HG02610 (cell line): ENCODE measurements at regions not wholly inside any gene's neighbourhood (a gene's known extent, or its start where the extent isn't known, plus 50 kb on each side); places are given as distances from the start of the nearest gene placed in this dataset.
A peak's percentile ranks its signal among the peaks of the same experiment; 100 is the strongest.

ENCODE experiments used
- ATAC-seq: cut with Tn5 transposase; IDR thresholded peaks from one replicate; pipeline ENCODE4 v1.9.1; 2021; ENCODE audit warnings: mild to moderate bottlenecking, moderate library complexity; ENCODE audit not compliant: unreplicated experiment

DNA sequence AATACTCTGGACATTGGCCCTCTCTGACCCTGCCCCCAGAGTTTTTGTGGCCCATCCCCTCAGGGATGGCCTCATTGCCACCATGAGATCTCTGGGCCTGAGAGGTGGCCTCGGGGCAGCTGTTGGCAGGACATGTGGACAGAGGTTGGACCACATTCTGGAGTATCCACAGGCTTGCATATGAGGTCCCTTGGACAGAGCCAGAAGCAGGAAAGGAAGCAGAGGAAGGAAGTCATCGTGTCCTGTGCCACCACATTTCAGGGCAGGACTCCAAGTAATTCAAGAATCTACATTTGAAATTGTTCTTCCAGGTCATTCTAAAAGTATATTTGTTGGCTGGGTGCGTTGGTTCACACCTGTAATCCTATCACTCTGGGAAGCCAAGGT is 95.9 kb upstream of the PPP2R5A start:
- no peak for ATAC-seq

GRCh38 chr1:212190169-212190568 is 95.0 kb upstream of the PPP2R5A start:
- no peak for ATAC-seq

DNA sequence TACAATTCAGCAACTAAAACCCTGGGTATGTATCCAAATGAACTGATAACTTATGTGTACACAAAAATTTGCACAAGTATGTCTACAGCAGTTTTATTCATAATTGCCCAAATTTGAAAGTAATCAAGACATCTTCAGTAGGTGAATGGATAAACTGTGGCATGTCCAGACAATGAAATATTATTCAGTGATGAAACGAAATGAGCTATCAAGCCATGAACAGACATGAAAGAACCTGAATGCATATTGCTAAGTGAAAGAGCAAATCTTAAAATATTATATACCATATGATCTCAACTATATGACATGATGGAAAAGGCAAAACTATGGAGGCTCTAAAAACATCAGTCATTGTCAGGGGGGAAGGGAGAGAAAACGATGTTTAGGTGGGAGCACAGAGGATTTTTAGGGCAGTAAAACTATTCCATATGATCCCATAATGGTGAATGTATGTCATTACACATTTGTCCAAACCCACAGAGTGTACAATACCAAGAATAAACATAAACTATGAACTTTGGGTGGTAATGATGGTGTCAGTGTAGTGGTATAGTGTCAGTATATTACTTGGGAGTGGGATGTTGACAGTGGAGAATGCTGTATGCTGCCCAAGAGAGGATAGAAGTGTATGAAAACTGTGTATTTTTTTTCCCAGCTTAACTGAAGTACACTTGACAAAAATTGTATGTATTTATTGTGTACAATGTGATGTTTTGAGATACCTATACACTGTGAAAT is 92.8 kb upstream of the PPP2R5A start:
- ATAC-seq: no peak

- ATAC-seq: no peak
Measured at GRCh38 chr1:212196355-212196754, 88.9 kb upstream of the PPP2R5A start.

- no peak for ATAC-seq
Measured at GRCh38 chr1:212201461-212201860, 83.7 kb upstream of the PPP2R5A start.

DNA sequence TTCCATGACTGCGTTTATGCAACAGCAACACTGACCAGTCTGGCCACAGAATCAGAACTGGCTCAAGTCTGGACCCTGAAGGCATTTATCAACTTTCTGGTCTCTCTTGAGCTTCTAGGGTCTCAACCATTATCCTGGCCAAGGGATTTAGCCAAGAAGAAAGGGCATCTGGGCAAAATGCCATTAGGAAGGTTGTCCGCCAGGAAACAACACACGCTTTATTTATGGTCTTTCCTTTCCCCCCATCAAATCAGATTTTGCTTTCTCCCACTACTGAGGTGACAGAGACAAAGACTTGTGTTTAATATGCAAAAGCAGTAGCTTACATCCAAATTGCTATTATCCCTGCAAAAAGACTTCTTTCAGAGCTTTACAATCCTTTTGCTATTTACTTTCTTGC is 81.6 kb upstream of the PPP2R5A start:
- ATAC-seq: no peak

DNA sequence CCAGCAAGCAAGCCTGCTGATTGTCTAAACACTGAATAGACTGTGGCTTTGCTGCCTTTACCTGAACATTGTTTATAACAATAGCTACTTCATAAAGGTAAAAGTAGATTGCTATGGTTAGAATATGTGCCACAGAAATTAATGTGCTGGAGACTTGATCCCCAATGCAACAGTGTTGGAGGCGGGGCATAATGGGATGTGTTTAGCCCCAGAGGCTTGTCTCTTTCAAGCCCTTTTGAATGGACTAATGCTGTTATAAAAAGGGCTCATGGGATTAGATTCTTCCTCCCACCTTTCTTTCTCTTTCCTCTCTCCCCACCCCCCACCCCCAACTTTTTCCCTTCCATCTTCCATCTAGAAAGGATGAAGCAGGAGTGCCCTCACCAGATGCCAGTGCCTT is 80.2 kb upstream of the PPP2R5A start:
- ATAC-seq: no peak

DNA sequence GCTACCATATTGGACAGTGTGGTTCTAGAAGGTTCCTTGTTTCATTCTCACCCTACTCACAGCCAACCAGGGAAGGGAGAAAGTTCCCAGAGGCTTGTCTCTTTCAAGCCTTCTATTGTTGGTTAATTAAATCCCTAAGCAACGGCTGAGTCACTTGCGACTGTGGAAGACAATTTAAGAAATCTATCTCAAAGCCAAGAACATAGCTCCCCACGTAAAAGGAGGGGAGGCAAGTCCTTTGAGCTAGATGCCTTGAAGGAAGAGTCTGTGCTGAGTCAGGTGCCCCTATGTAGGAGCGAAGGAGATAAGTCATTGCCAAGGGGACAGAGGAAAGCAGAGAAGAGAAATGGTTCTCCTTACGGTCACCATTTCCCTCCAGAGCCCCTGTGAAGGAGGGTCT is 79.4 kb upstream of the PPP2R5A start:
- no peak for ATAC-seq

GRCh38 chr1:212207118-212207517 is 78.1 kb upstream of the PPP2R5A start:
- no peak for ATAC-seq

DNA sequence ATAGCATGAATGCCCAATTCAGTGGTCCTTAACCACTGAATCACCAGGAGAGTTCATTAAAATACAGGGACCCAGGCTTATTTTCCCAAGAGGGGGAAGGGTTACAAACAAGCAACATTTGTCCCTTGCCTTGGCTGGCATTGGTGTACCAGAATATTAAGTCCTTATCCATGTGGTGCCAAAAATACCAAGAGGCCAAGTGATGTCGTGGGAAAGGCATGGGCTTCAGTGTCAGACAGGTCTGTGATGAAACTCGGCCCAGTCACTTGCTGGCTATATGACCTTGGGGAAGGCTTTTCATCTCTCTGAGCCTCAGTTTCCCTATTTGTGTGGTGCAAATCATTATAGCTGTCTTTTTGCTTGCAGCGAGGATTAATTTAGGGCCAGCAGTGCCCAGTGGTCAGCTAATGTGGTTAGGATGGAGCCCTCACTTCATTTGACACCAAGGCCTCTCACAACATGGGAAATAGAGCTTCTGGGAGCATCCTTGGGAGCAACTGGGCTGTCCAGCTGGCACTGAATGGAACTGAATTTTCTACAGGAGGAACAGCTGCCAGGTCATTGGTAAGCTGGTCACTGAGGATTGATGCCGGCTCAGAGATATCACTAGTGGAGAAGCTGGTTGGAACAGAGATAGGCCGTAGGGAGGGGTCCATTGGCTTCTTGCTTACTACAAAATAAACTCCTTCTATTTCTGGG is 77.2 kb upstream of the PPP2R5A start:
- ATAC-seq: no peak

DNA sequence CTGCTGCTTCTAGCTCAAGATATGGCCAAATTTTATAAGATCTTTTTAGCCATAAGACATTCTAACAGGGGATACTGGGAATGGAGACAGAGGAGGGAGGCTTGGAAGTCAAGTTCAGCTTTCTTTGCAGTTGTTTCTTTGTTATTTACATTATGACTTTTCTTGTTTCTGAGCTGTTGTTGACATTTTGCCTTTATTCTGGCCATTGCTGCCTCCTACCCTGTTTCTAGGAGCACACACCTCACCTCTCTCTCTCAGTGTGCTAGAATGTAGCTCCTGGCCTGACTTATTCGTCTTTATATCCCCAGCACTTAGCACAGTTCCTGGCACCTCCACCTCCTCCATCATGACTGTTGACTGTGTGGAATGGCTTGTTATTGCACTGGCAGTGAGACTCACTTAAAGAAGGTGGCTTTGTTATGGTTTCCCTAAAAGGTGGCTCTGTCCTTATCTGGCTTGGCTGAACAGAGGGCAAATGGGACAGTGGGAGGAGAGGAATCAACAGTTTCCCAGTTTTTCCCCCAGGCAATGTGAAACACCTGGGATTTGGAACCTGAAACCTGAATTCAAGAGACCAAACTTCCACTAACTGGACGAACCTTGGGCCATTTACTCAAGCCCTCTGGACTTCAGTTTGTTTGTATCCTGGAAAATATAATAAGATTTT is 76.1 kb upstream of the PPP2R5A start:
- ATAC-seq: no peak

DNA sequence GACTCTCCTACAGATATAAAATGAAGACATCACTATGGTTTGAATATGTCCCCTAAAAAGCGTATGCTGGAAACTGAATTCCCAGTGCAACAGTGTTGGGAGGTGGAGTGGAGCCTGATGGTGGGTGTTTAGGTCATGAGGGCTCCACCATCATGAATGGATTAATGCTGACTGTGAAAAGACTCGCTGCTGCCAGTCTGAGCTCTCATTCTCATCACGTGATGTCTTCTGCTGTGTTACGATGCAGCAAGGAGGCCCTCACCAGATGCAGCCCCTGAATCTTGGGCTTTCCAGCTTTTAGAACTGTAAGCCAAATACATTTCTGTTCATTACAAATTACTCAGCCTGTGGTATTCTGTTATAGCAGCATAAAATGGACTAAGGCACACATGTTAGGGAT is 73.8 kb upstream of the PPP2R5A start:
- ATAC-seq: no peak

- no peak for ATAC-seq
Measured at GRCh38 chr1:212212343-212212742, 72.9 kb upstream of the PPP2R5A start.

DNA sequence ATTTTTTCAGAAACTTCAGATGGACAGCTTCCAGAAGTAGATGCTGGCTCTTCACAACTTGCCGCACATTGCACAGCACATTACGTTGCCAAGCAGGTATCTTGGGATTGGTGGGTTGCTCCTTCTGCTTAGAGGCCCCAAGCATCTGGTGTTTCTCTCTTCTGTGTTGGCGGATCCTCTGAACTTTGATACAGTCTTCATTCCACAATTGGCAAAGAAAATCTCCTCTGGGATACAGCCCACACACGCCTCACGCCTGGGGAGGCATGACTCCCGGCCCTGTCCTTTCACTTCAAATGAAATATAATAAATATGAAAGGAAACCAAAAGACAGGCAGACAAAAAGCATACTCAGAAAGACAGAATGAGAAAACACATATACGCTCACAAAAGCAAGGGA is 72.3 kb upstream of the PPP2R5A start:
- no peak for ATAC-seq

DNA sequence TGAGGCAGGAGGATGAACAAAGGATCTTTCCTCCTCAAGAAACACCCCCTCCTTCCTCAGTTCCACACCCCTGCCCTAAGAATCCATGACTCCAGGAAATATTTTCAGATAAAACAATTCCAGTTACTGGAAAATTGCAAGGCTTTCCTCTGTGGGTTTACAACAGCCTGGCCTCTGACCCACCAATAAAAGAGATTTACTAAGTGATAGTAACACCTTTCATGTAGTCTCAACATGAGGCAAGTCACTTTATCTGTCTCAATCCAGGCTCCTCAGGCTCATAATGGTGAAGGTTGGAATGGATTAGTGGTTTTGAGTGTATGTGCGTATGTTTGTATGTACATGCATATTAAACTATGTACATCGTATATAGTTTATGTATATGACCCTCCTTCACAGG is 71.4 kb upstream of the PPP2R5A start:
- no peak for ATAC-seq

DNA sequence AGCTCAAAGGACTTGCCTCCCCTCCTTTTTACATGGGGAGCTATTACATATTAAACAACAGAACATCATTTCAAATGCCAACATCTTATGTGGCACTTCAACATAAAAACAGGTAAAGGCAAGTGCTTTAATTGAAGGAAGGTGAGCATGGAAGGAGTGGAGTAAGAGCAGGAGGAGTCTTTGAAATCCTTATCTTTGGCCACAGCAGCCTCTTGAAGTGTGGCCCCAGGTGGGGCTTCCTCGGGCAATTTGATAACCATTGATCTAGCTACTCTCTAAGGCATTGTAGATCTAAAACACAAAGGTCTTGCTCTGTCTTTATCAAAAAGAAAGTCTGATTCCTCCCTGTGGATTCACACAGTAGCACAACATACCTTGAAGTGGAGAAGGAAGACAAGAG is 70.9 kb upstream of the PPP2R5A start:
- ATAC-seq: no peak

- ATAC-seq: no peak
Measured at GRCh38 chr1:212215910-212216309, 69.3 kb upstream of the PPP2R5A start.

DNA sequence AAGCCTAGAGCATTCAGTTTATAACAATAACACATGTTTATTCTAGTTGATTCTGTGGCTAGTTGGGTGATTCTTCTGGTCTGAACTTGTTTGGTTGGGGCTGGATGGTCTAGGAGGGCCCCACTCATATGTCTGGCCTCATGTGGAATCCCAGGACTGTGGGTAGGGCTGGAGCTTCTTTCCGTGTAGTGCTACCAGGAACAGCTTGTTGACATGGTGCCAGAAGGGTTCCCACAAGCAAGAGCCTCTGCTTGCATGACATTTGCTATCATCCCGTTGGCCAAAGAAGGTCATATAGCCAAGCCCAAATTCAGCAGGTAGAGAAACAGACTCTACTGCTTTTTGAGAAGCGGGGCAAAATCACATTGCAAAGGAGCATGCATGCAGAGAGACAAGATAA is 67.6 kb upstream of the PPP2R5A start:
- no peak for ATAC-seq

DNA sequence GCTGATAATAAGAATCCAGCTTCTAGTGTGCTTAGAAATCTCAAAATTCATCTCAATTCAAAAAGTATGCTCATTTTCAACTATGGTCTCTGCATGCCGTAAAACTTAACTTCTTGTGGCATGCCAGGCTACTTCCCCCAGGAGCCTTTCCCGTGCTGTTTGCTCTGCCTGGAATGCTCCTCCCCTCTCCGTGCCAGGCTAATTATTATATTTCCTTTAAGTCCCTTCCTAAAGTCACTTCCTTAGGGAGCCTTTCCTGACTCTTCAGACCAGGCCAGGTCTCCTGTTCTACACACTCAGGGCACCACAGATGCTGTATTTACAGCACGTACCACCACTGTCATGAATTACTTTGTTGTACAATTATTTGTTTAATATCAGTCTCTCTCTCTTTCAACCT is 67.1 kb upstream of the PPP2R5A start:
- ATAC-seq: no peak

DNA sequence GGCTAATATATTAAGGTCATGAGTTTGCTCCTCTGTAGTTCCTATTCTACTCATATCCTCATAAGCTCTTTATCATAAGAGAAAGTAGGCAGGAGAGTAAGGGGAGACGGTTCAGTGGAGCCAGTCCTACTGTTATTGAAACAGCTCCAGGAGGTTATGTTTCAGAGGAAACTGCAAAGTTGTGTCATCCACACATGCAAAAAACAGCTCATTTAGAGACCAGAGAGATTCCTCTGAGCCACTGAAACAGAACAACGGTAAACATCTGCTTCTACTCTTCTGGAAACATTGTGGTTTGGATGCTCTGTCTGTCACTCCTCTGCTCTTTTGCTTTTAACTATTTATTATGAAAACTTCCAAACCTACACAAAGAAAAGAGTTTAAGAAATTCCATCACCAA is 66.3 kb upstream of the PPP2R5A start:
- ATAC-seq: peak; percentile 99

- ATAC-seq: no peak
Measured at GRCh38 chr1:212219679-212220463, 65.3 kb upstream of the PPP2R5A start.
